ENCODE measurements at regions not wholly inside any gene's neighbourhood (a gene's known extent, or its start where the extent isn't known, plus 50 kb on each side); places are given as distances from the start of the nearest gene placed in this dataset.

- H3K27me3 ChIP-seq (ENCODE audit: control insufficient read depth, insufficient read depth, low read length) = no peaks in the 10 kb centered on the region
- H3K9me3 ChIP-seq (ENCODE audit: control insufficient read depth, low read length) = no peaks in the 10 kb centered on the region
- no peak overlapping the region for H3K4me2 ChIP-seq (ENCODE audit: low read length)
Measured at GRCh38 chr15:70313099-70314017, 215.6 kb upstream of the TLE3 start.

GRCh38 chr15:70311821-70312220 is 214.1 kb upstream of the TLE3 start:
- no peaks in the 10 kb centered on the region for H3K9me3 ChIP-seq (ENCODE audit: control insufficient read depth, low read length)
- H3K9ac ChIP-seq = no peak overlapping the region
- H2AFZ ChIP-seq = no peak overlapping the region
- no peak overlapping the region for H3K4me3 ChIP-seq (ENCODE audit: low read depth, low read length)
- no peaks in the 10 kb centered on the region for H3K4me1 ChIP-seq
- no peak overlapping the region for H3K4me2 ChIP-seq (ENCODE audit: low read length)
- TF ChIP-seq CTCF (IDR thresholded peaks at IDR 0.05) = no peak
- no peaks in the 10 kb centered on the region for H3K79me2 ChIP-seq
- no peak overlapping the region for H3K27ac ChIP-seq
- no peaks in the 10 kb centered on the region for H3K27me3 ChIP-seq (ENCODE audit: control insufficient read depth, insufficient read depth, low read length)
- H3K36me3 ChIP-seq (ENCODE audit: control insufficient read depth, insufficient read depth, low read length) = no peaks in the 10 kb centered on the region

More at GRCh38 chr15:70313099-70314017, 215.6 kb upstream of the TLE3 start:
- H3K9ac ChIP-seq = no peak overlapping the region
- no peaks in the 10 kb centered on the region for H3K4me1 ChIP-seq
- no peak overlapping the region for H2AFZ ChIP-seq
- no peak for TF ChIP-seq CTCF (IDR thresholded peaks at IDR 0.05)
- H3K4me3 ChIP-seq (ENCODE audit: low read depth, low read length) = no peak overlapping the region
- no peaks in the 10 kb centered on the region for H3K36me3 ChIP-seq (ENCODE audit: control insufficient read depth, insufficient read depth, low read length)
- no peaks in the 10 kb centered on the region for H3K79me2 ChIP-seq
- H3K27ac ChIP-seq = no peak overlapping the region

GRCh38 chr15:70309716-70310115 is 212.0 kb upstream of the TLE3 start:
- H3K9ac ChIP-seq = no peak overlapping the region

GRCh38 chr15:70308735-70309434 is 211.2 kb upstream of the TLE3 start:
- no peak overlapping the region for H2AFZ ChIP-seq
- H3K79me2 ChIP-seq = no peaks in the 10 kb centered on the region
- no peak overlapping the region for H3K9ac ChIP-seq
- H3K9me3 ChIP-seq (ENCODE audit: control insufficient read depth, low read length) = no peaks in the 10 kb centered on the region
- H3K4me2 ChIP-seq (ENCODE audit: low read length) = no peak overlapping the region
- no peak overlapping the region for H3K27ac ChIP-seq
- no peaks in the 10 kb centered on the region for H3K4me1 ChIP-seq
- H3K36me3 ChIP-seq (ENCODE audit: control insufficient read depth, insufficient read depth, low read length) = no peaks in the 10 kb centered on the region
- no peak overlapping the region for H3K4me3 ChIP-seq (ENCODE audit: low read depth, low read length)
- H3K27me3 ChIP-seq (ENCODE audit: control insufficient read depth, insufficient read depth, low read length) = no peaks in the 10 kb centered on the region
- TF ChIP-seq CTCF (IDR thresholded peaks at IDR 0.05) = no peak

More at GRCh38 chr15:70309716-70310115, 212.0 kb upstream of the TLE3 start:
- Histone ChIP-seq H3K4me3 (ENCODE audit: low read depth, low read length) (no peak overlapping the region), H3K9me3 (ENCODE audit: control insufficient read depth, low read length) (no peaks in the 10 kb centered on the region), H3K4me1 (no peaks in the 10 kb centered on the region), H3K36me3 (ENCODE audit: control insufficient read depth, insufficient read depth, low read length) (no peaks in the 10 kb centered on the region), H3K4me2 (ENCODE audit: low read length) (no peak overlapping the region), H2AFZ (no peak overlapping the region), H3K79me2 (no peaks in the 10 kb centered on the region), H3K27me3 (ENCODE audit: control insufficient read depth, insufficient read depth, low read length) (no peaks in the 10 kb centered on the region), H3K27ac (no peak overlapping the region)
- no peak for TF ChIP-seq CTCF (IDR thresholded peaks at IDR 0.05)

Data from parathyroid adenoma (tissue), 2 donors.